ENCODE measurements at regions not wholly inside any gene's neighbourhood (a gene's known extent, or its start where the extent isn't known, plus 50 kb on each side); places are given as distances from the start of the nearest gene placed in this dataset.

- TF ChIP-seq, protein P1, sequence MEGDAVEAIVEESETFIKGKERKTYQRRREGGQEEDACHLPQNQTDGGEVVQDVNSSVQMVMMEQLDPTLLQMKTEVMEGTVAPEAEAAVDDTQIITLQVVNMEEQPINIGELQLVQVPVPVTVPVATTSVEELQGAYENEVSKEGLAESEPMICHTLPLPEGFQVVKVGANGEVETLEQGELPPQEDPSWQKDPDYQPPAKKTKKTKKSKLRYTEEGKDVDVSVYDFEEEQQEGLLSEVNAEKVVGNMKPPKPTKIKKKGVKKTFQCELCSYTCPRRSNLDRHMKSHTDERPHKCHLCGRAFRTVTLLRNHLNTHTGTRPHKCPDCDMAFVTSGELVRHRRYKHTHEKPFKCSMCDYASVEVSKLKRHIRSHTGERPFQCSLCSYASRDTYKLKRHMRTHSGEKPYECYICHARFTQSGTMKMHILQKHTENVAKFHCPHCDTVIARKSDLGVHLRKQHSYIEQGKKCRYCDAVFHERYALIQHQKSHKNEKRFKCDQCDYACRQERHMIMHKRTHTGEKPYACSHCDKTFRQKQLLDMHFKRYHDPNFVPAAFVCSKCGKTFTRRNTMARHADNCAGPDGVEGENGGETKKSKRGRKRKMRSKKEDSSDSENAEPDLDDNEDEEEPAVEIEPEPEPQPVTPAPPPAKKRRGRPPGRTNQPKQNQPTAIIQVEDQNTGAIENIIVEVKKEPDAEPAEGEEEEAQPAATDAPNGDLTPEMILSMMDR (IDR thresholded peaks at IDR 0.05; ENCODE audit: poor library complexity, severe bottlenecking), result no peak
- TF ChIP-seq EP300 (conservative IDR thresholded peaks at IDR 0.05; ENCODE audit: poor library complexity, severe bottlenecking) (no peak), RAD21 (conservative IDR thresholded peaks at IDR 0.05) (no peak), SMC3 (conservative IDR thresholded peaks at IDR 0.05; ENCODE audit: poor library complexity) (no peak), POLR2AphosphoS5 (IDR thresholded peaks at IDR 0.05) (no peak)
- TF ChIP-seq, protein P2, sequence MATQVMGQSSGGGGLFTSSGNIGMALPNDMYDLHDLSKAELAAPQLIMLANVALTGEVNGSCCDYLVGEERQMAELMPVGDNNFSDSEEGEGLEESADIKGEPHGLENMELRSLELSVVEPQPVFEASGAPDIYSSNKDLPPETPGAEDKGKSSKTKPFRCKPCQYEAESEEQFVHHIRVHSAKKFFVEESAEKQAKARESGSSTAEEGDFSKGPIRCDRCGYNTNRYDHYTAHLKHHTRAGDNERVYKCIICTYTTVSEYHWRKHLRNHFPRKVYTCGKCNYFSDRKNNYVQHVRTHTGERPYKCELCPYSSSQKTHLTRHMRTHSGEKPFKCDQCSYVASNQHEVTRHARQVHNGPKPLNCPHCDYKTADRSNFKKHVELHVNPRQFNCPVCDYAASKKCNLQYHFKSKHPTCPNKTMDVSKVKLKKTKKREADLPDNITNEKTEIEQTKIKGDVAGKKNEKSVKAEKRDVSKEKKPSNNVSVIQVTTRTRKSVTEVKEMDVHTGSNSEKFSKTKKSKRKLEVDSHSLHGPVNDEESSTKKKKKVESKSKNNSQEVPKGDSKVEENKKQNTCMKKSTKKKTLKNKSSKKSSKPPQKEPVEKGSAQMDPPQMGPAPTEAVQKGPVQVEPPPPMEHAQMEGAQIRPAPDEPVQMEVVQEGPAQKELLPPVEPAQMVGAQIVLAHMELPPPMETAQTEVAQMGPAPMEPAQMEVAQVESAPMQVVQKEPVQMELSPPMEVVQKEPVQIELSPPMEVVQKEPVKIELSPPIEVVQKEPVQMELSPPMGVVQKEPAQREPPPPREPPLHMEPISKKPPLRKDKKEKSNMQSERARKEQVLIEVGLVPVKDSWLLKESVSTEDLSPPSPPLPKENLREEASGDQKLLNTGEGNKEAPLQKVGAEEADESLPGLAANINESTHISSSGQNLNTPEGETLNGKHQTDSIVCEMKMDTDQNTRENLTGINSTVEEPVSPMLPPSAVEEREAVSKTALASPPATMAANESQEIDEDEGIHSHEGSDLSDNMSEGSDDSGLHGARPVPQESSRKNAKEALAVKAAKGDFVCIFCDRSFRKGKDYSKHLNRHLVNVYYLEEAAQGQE (IDR thresholded peaks at IDR 0.05; ENCODE audit: borderline replicate concordance), result no peak
Measured at GRCh38 chr5:167264348-167264747, 1027.1 kb upstream of the WWC1 start.
